IMR-90 (cell line): ENCODE measurements at regions not wholly inside any gene's neighbourhood (a gene's known extent, or its start where the extent isn't known, plus 50 kb on each side); places are given as distances from the start of the nearest gene placed in this dataset.

Source experiments
- ATAC-seq: fragments of 200-7000 bp; cut with Tn5 transposase; 2 replicates; pipeline ENCODE4 v1.9.1; 2020; ENCODE audit warnings: low read depth, mild to moderate bottlenecking, moderate library complexity
- BruUV-seq: library from RNA; stranded (reverse); fragments of 400-500 nt; replicated peaks from 2 replicates; lab custom pipeline; 2021; lab: Mats Ljungman, UMichigan
- CTCF ChIA-PET: fragments of 300-600 bp; formaldehyde crosslinking; extraction: SDS; loops from one replicate; lab custom pipeline; 2021; ENCODE audit warnings: antibody characterized with exemption; lab: Yijun Ruan, JAX
- POLR2A ChIA-PET: fragments of 300-600 bp; sonication (Branson Sonifier 250); formaldehyde crosslinking; loops from one replicate; lab custom pipeline; 2022; ENCODE audit warnings: antibody characterized with exemption; ENCODE audit not compliant: unreplicated experiment; lab: Charles Lee
- DNase-seq: peaks from one replicate; pipeline ENCODE4 v3.0.0; 2013
- H2AFZ ChIP-seq: replicated peaks from 2 replicates; pipeline ENCODE3; 2013; ENCODE audit warnings: low read length, mild to moderate bottlenecking; ENCODE audit not compliant: poor library complexity
- H2AK5ac ChIP-seq: 2 replicates; pipeline ENCODE4 v1.6.1; 2013; ENCODE audit warnings: low read depth, low read length, inconsistent platforms
- H2AK9ac ChIP-seq: replicated peaks from 2 replicates; pipeline ENCODE3; 2013; ENCODE audit warnings: mild to moderate bottlenecking, low read depth, low read length, moderate library complexity; ENCODE audit not compliant: poor library complexity
- H2BK120ac ChIP-seq: 2 replicates; pipeline ENCODE4 v1.6.1; 2013; ENCODE audit warnings: low read depth, low read length, inconsistent platforms
- H2BK15ac ChIP-seq: 3 replicates; pipeline ENCODE4 v1.6.1; 2013; ENCODE audit warnings: low read depth, low read length, inconsistent platforms
- H2BK20ac ChIP-seq: 2 replicates; pipeline ENCODE4 v1.6.1; 2013; ENCODE audit warnings: low read depth, mild to moderate bottlenecking, inconsistent platforms, low read length, moderate library complexity
- H2BK5ac ChIP-seq: 2 replicates; pipeline ENCODE4 v1.6.1; 2013; ENCODE audit warnings: mild to moderate bottlenecking, low read depth, low read length, inconsistent platforms; ENCODE audit not compliant: poor library complexity, severe bottlenecking
- H3K14ac ChIP-seq: replicated peaks from 2 replicates; pipeline ENCODE4 v1.6.1; 2013; ENCODE audit warnings: low read depth, low read length, inconsistent platforms
- H3K18ac ChIP-seq: 2 replicates; pipeline ENCODE4 v1.6.1; 2013; ENCODE audit warnings: low read depth, low read length, control low read depth
- H3K23ac ChIP-seq: 2 replicates; pipeline ENCODE4 v1.6.1; 2013; ENCODE audit warnings: low read depth, low read length, inconsistent platforms
- H3K27ac ChIP-seq: 2 replicates; pipeline ENCODE4 v1.5.1; 2013; ENCODE audit warnings: mild to moderate bottlenecking, control low read depth, low read length; ENCODE audit not compliant: insufficient read depth
- H3K27me3 ChIP-seq: 2 replicates; pipeline ENCODE4 v1.6.1; 2013; ENCODE audit warnings: low read length; ENCODE audit not compliant: control insufficient read depth, insufficient read depth
- H3K36me3 ChIP-seq: 2 replicates; pipeline ENCODE4 v1.6.1; 2013; ENCODE audit warnings: low read length, mixed read lengths; ENCODE audit not compliant: control insufficient read depth, insufficient read depth
- H3K4ac ChIP-seq: 2 replicates; pipeline ENCODE4 v1.6.1; 2013; ENCODE audit warnings: low read depth, low read length, inconsistent platforms
- H3K4me1 ChIP-seq: 2 replicates; pipeline ENCODE4 v1.6.1; 2013; ENCODE audit warnings: low read length, mixed read lengths; ENCODE audit not compliant: control insufficient read depth, insufficient read depth
- H3K4me2 ChIP-seq: 2 replicates; pipeline ENCODE4 v1.6.1; 2013; ENCODE audit warnings: low read depth, mild to moderate bottlenecking, control low read depth, low read length, moderate library complexity
- H3K4me3 ChIP-seq: 2 replicates; pipeline ENCODE4 v1.5.1; 2013; ENCODE audit warnings: low read depth, mild to moderate bottlenecking, control low read depth, low read length, moderate library complexity; ENCODE audit not compliant: insufficient read depth
- H3K56ac ChIP-seq: 2 replicates; pipeline ENCODE4 v1.6.1; 2013; ENCODE audit warnings: low read length, inconsistent platforms; ENCODE audit not compliant: insufficient read depth; ENCODE audit errors: extremely low read depth
- H3K79me1 ChIP-seq, 2 experiments: 2 replicates each; pipeline ENCODE4 v1.6.1; 2013; ENCODE audit warnings: low read length in 2 of 2, inconsistent platforms in 1 of 2, low read depth in 1 of 2
- H3K9ac ChIP-seq: 2 replicates; pipeline ENCODE4 v1.6.1; 2013; ENCODE audit warnings: low read depth, low read length, control low read depth
- H3K9me1 ChIP-seq: 2 replicates; pipeline ENCODE4 v1.6.1; 2013; ENCODE audit warnings: low read length, inconsistent platforms; ENCODE audit not compliant: insufficient read depth
- H3K9me3 ChIP-seq: 2 replicates; pipeline ENCODE4 v1.6.1; 2013; ENCODE audit warnings: low read length; ENCODE audit not compliant: control insufficient read depth, insufficient read depth
- H4K20me1 ChIP-seq: 2 replicates; pipeline ENCODE4 v1.6.1; 2013; ENCODE audit warnings: low read length, inconsistent platforms; ENCODE audit not compliant: insufficient read depth
- H4K5ac ChIP-seq: 2 replicates; pipeline ENCODE4 v1.6.1; 2013; ENCODE audit warnings: mild to moderate bottlenecking, low read depth, low read length, control low read depth
- H4K8ac ChIP-seq, 2 experiments: 2 replicates each; pipeline ENCODE4 v1.6.1; 2013; ENCODE audit warnings: low read depth in 2 of 2, low read length in 2 of 2, control low read depth in 1 of 2, inconsistent platforms in 1 of 2
- H4K91ac ChIP-seq: 2 replicates; pipeline ENCODE4 v1.6.1; 2013; ENCODE audit warnings: low read depth, low read length, inconsistent platforms; ENCODE audit not compliant: insufficient read depth
- BHLHE40 ChIP-seq: fragments of 150-350 bp; IDR thresholded peaks from 2 replicates; pipeline ENCODE4 v1.6.1; 2016; ENCODE audit warnings: mild to moderate bottlenecking, low read depth, low read length
- CEBPB ChIP-seq: IDR thresholded peaks from 2 replicates; pipeline ENCODE4 v1.6.1; 2012; ENCODE audit warnings: low read depth, low read length, improper control_type of control experiment
- CHD1 ChIP-seq: IDR thresholded peaks from 2 replicates; pipeline ENCODE4 v1.6.1; 2012; ENCODE audit warnings: low read depth, low read length, improper control_type of control experiment
- CTCF ChIP-seq: conservative IDR thresholded peaks from 2 replicates; pipeline ENCODE4 v1.5.1; 2012; ENCODE audit warnings: mild to moderate bottlenecking, low read depth, low read length, improper control_type of control experiment
- ELK1 ChIP-seq: fragments of 150-350 bp; IDR thresholded peaks from 2 replicates; pipeline ENCODE4 v1.6.1; 2016; ENCODE audit warnings: low read depth, mild to moderate bottlenecking, low read length, moderate library complexity, borderline replicate concordance
- FOS ChIP-seq: fragments of 150-350 bp; IDR thresholded peaks from 2 replicates; pipeline ENCODE4 v1.6.1; 2016; ENCODE audit warnings: low read depth, low read length
- MAFK ChIP-seq: IDR thresholded peaks from 2 replicates; pipeline ENCODE4 v1.6.1; 2012; ENCODE audit warnings: low read depth, low read length, improper control_type of control experiment
- MAZ ChIP-seq: IDR thresholded peaks from 2 replicates; pipeline ENCODE4 v1.6.1; 2012; ENCODE audit warnings: low read depth, mild to moderate bottlenecking, low read length, improper control_type of control experiment, moderate library complexity, borderline replicate concordance
- MXI1 ChIP-seq: IDR thresholded peaks from 2 replicates; pipeline ENCODE4 v1.6.1; 2012; ENCODE audit warnings: low read depth, mild to moderate bottlenecking, low read length, moderate library complexity, borderline replicate concordance
- NFE2L2 ChIP-seq: fragments of 150-350 bp; IDR thresholded peaks from 2 replicates; pipeline ENCODE4 v1.6.1; 2016; ENCODE audit warnings: low read depth, mild to moderate bottlenecking, low read length
- POLR2A ChIP-seq: IDR thresholded peaks from 2 replicates; pipeline ENCODE4 v1.6.1; 2012; ENCODE audit warnings: mild to moderate bottlenecking, low read depth, low read length
- RAD21 ChIP-seq: IDR thresholded peaks from 2 replicates; pipeline ENCODE4 v1.6.1; 2012; ENCODE audit warnings: low read length, improper control_type of control experiment
- RCOR1 ChIP-seq: IDR thresholded peaks from 2 replicates; pipeline ENCODE4 v1.6.1; 2012; ENCODE audit warnings: mild to moderate bottlenecking, low read length, improper control_type of control experiment; ENCODE audit not compliant: insufficient replicate concordance
- RFX5 ChIP-seq: IDR thresholded peaks from 2 replicates; pipeline ENCODE4 v1.8.0; 2012; ENCODE audit warnings: low read depth, mild to moderate bottlenecking, low read length, moderate library complexity
- SMC3 ChIP-seq: fragments of 150-350 bp; IDR thresholded peaks from 2 replicates; pipeline ENCODE4 v1.6.1; 2016; ENCODE audit warnings: low read depth, mild to moderate bottlenecking, antibody characterized with exemption, low read length, moderate library complexity
- WGBS, 2 experiments: methylation state at CpG; one replicate each; pipeline versions ENCODE4 v1.1.5 to v1.1.7; 2013; ENCODE audit warnings: missing lambda C conversion rate in 2 of 2; ENCODE audit not compliant: insufficient read length in 1 of 2; ENCODE audit errors: extremely low coverage in 2 of 2; 5-methylcytosine and 5-hydroxymethylcytosine counted together
- dilution Hi-C: fragments of 300-500 bp; cut with HindIII; formaldehyde crosslinking; loops from one replicate; pipeline ENCODE4 v1.14.3; 2018; ENCODE audit warnings: low sequenced_read_pairs; ENCODE audit not compliant: unreplicated experiment
- in situ Hi-C: fragments of 300-500 bp; cut with MboI; formaldehyde crosslinking; loops from 3 replicates; pipeline ENCODE4 v1.14.3; 2019; ENCODE audit warnings: low sequenced_read_pairs, inconsistent platforms, mixed read lengths
- intact Hi-C: fragments of 100-400 bp; cut with micrococcal nuclease; formaldehyde crosslinking; loops from 2 replicates; pipeline ENCODE4 v1.10.0; 2022
- TF ChIP-seq, protein P1 (sequence below): fragments of 150-350 bp; IDR thresholded peaks from 2 replicates; pipeline ENCODE4 v1.6.1; 2017; ENCODE audit warnings: mild to moderate bottlenecking, antibody characterized with exemption, low read length, low read depth

GRCh38 chr3:163838769-163839168 lies 1239.5 kb downstream of the SI start:
- H3K4ac ChIP-seq: no peak overlapping the region
- no peak overlapping the region for H3K18ac ChIP-seq
- no peak overlapping the region for H3K14ac ChIP-seq
- no peak overlapping the region for H3K23ac ChIP-seq
- no peak overlapping the region for H4K91ac ChIP-seq
- H3K4me2 ChIP-seq: no peak overlapping the region
- H4K20me1 ChIP-seq: no peaks in the 10 kb centered on the region
- DNase-seq: no peak
- no peak overlapping the region for H2AK9ac ChIP-seq
- no peak overlapping the region for H3K27ac ChIP-seq
- no peak overlapping the region for H3K56ac ChIP-seq
- no peaks in the 10 kb centered on the region for H3K9me1 ChIP-seq
- TF ChIP-seq RAD21 (no peak), NFE2L2 (no peak), FOS (no peak), SMC3 (no peak), CEBPB (no peak), CTCF (no peak), MXI1 (no peak), ELK1 (no peak), BHLHE40 (no peak), MAFK (no peak), RCOR1 (no peak), POLR2A (no peak), CHD1 (no peak), RFX5 (no peak), MAZ (no peak)
- TF ChIP-seq, protein P1, sequence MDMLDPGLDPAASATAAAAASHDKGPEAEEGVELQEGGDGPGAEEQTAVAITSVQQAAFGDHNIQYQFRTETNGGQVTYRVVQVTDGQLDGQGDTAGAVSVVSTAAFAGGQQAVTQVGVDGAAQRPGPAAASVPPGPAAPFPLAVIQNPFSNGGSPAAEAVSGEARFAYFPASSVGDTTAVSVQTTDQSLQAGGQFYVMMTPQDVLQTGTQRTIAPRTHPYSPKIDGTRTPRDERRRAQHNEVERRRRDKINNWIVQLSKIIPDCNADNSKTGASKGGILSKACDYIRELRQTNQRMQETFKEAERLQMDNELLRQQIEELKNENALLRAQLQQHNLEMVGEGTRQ: no peak
- no peak overlapping the region for H2AK5ac ChIP-seq
- no peak overlapping the region for H2BK15ac ChIP-seq
- CTCF ChIA-PET: no interaction called here
- H3K9ac ChIP-seq: no peak overlapping the region
- no peak overlapping the region for H3K4me3 ChIP-seq
- no peak overlapping the region for H4K5ac ChIP-seq
- POLR2A ChIA-PET: no interaction called here
- intact Hi-C loops: no loop called here
- peaks cover 12% of the 10 kb centered on the region for H3K9me3 ChIP-seq
- in situ Hi-C loops: no loop called here
- no peak overlapping the region for H4K8ac ChIP-seq
- no peaks in the 10 kb centered on the region for H3K79me1 ChIP-seq
- H3K27me3 ChIP-seq: no peaks in the 10 kb centered on the region
- dilution Hi-C loops: no loop called here
- H2BK5ac ChIP-seq: no peak overlapping the region
- no TSS peak for BruUV-seq
- no peak overlapping the region for H2BK20ac ChIP-seq
- 60% methylated on average over 1 of the region's 4 CpGs; no CpG with 5 or more reads in 1 of the 2 experiments for WGBS, 2 experiments
- no peak overlapping the region for H2AFZ ChIP-seq
- no peak for ATAC-seq
- H3K36me3 ChIP-seq: no peaks in the 10 kb centered on the region
- no peaks in the 10 kb centered on the region for H3K4me1 ChIP-seq
- no peak overlapping the region for H2BK120ac ChIP-seq
